GM18951 (cell line): ENCODE measurements at regions not wholly inside any gene's neighbourhood (a gene's known extent, or its start where the extent isn't known, plus 50 kb on each side); places are given as distances from the start of the nearest gene placed in this dataset.

Experiments
- POLR2A ChIP-seq: IDR thresholded peaks from 4 replicates; pipeline ENCODE4 v1.6.1; 2011; ENCODE audit warnings: mild to moderate bottlenecking; ENCODE audit not compliant: insufficient read length, insufficient read depth; ENCODE audit errors: extremely low read depth
- in situ Hi-C: fragments of 300-500 bp; cut with MboI; formaldehyde crosslinking; loops from one replicate; pipeline ENCODE4 v1.12.0; 2022; ENCODE audit warnings: low sequenced_read_pairs, mixed read lengths, inconsistent platforms; ENCODE audit not compliant: unreplicated experiment

DNA sequence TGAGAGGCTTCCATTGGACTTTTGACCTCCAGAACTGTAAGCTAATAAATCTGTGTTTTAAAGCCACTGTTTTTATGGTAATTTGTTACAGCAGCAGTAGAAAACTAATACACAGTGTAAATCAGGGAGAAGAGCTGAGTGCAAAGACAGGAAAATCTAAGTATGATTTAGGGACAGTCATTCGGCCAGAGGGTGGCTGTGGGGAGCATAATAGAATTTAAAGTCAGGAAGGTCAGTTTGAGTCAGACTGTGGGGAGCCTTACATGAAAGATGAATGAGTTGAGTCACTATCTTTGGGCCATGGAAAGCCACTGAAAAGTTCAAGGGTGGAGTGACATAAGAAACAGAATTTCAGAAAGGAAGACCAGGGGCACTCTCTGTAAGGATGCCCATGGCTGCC, 52.4 kb upstream of the SSX2IP start:
- no peak for TF ChIP-seq POLR2A
- in situ Hi-C loops = no loop called here

DNA sequence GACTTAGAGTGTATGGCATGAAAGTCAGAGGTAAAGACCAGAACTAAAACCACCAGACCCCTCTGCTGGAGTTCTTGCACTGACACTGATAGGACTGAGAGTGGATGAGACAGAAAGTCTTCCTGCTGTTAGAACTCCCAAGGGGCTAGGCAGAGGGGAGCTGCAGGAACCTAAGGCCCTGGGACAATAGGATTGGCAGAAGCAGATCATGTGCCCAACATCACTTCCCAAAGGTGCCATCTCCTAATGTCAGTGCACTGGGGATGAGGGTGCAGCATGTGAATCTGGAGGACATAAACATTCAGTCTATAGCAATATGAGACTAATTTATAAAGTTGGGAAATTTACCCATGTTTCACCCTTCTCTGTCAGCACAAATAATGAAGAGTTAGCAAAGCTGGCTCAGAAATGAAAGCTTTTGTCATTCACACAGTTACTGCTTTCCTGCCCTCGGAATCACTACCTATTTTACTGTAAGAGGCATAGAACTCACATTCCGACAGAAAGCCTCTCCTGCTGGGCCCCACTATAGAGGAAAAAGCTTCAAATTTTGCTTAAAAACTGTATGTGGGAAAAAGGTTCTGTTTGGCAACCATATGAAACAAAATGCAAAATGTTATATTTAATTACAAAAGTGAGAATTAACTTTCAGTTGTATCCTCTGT, 49.9 kb upstream of the SSX2IP start:
- no peak for TF ChIP-seq POLR2A
- in situ Hi-C loops = no loop called here
